Peyer's patch (tissue), 4 donors: ENCODE measurements at regions not wholly inside any gene's neighbourhood (a gene's known extent, or its start where the extent isn't known, plus 50 kb on each side); places are given as distances from the start of the nearest gene placed in this dataset.
A peak's percentile ranks its signal among the peaks of the same experiment; 100 is the strongest.

Source experiments
- DNase-seq, 3 donors: peaks; one replicate each; pipeline ENCODE4 v3.0.0-alpha.2; 2017 to 2019
- H3K27ac ChIP-seq, 4 donors: fragments of 200-600 bp; sonication (generic); one replicate each; pipeline ENCODE4 v1.5.1; 2016 to 2019
- H3K27me3 ChIP-seq, 2 donors: fragments of 200-600 bp; sonication (generic); one replicate each; pipeline ENCODE4 v1.5.1; 2019
- H3K36me3 ChIP-seq, 3 donors: fragments of 200-600 bp; sonication (generic); one replicate each; pipeline ENCODE4 v1.5.1; 2016 to 2019
- H3K4me1 ChIP-seq, 4 donors: fragments of 200-600 bp; sonication (generic); one replicate each; pipeline ENCODE4 v1.5.1; 2016 to 2019
- H3K4me3 ChIP-seq, 4 donors: fragments of 200-600 bp; sonication (generic); 1 replicate in 3 of 4; 2 replicates in 1 of 4; pipeline ENCODE4 v1.5.1; 2016 to 2019; ENCODE audit warnings: mild to moderate bottlenecking in 1 of 4
- H3K9me3 ChIP-seq, 4 donors: fragments of 200-600 bp; sonication (generic); one replicate each; pipeline ENCODE4 v1.5.1; 2016 to 2019; ENCODE audit warnings: mild to moderate bottlenecking in 1 of 4
- CTCF ChIP-seq, 6 experiments: fragments of 450-650 bp in 4 of 6; fragments of 200-600 bp in 2 of 6; sonication (generic) in 1 of 6; IDR thresholded peaks; one replicate each; pipeline ENCODE4 v1.5.1; 2017 to 2019; ENCODE audit warnings: antibody characterized with exemption in 6 of 6, mild to moderate bottlenecking in 3 of 6, moderate library complexity in 1 of 6
- POLR2A ChIP-seq, 2 donors: fragments of 450-650 bp; IDR thresholded peaks; one replicate each; pipeline ENCODE4 v1.5.1; 2017; ENCODE audit warnings: antibody characterized with exemption in 2 of 2, mild to moderate bottlenecking in 2 of 2, moderate library complexity in 2 of 2

GRCh38 chr4:130675266-130675665 lies 1579.3 kb downstream of the C4orf33 start:
- Histone ChIP-seq H3K4me3 (no peak overlapping the region), H3K4me1 (no peaks in the 10 kb centered on the region), H3K27ac (no peak overlapping the region), H3K27me3 (no peaks in the 10 kb centered on the region), H3K36me3 (no peaks in the 10 kb centered on the region), H3K9me3 (no peaks in the 10 kb centered on the region)
- TF ChIP-seq POLR2A (IDR thresholded peaks at IDR 0.05) = no peak
- TF ChIP-seq CTCF (IDR thresholded peaks at IDR 0.05) = no peak
- no peak for DNase-seq

GRCh38 chr4:130689181-130689580 lies 1593.2 kb downstream of the C4orf33 start:
- no peak overlapping the region for H3K4me3 ChIP-seq
- no peaks in the 10 kb centered on the region for H3K4me1 ChIP-seq
- no peaks in the 10 kb centered on the region for H3K9me3 ChIP-seq
- TF ChIP-seq POLR2A (IDR thresholded peaks at IDR 0.05) (no peak), CTCF (IDR thresholded peaks at IDR 0.05) (no peak)
- no peak for DNase-seq
- no peaks in the 10 kb centered on the region for H3K36me3 ChIP-seq
- no peaks in the 10 kb centered on the region for H3K27me3 ChIP-seq
- no peak overlapping the region for H3K27ac ChIP-seq

- H3K27ac ChIP-seq = no peak overlapping the region
- H3K36me3 ChIP-seq = no peaks in the 10 kb centered on the region
- H3K4me3 ChIP-seq = no peak overlapping the region
- H3K9me3 ChIP-seq = no peaks in the 10 kb centered on the region
- no peak for DNase-seq
- no peaks in the 10 kb centered on the region for H3K27me3 ChIP-seq
- TF ChIP-seq POLR2A (IDR thresholded peaks at IDR 0.05) (no peak), CTCF (IDR thresholded peaks at IDR 0.05) (no peak)
- no peaks in the 10 kb centered on the region for H3K4me1 ChIP-seq
These were observed 1602.3 kb downstream of the C4orf33 start for GRCh38 chr4:130698251-130698650.

- TF ChIP-seq POLR2A (IDR thresholded peaks at IDR 0.05) (no peak), CTCF (IDR thresholded peaks at IDR 0.05) (no peak)
- Histone ChIP-seq H3K36me3 (no peaks in the 10 kb centered on the region), H3K4me3 (no peak overlapping the region), H3K9me3 (no peaks in the 10 kb centered on the region), H3K4me1 (no peaks in the 10 kb centered on the region), H3K27ac (no peak overlapping the region), H3K27me3 (no peaks in the 10 kb centered on the region)
- DNase-seq = no peak
These were observed 1603.1 kb downstream of the C4orf33 start for GRCh38 chr4:130699004-130699403.

- no peaks in the 10 kb centered on the region for H3K9me3 ChIP-seq
- no peaks in the 10 kb centered on the region for H3K27me3 ChIP-seq
- H3K4me1 ChIP-seq = no peaks in the 10 kb centered on the region
- no peaks in the 10 kb centered on the region for H3K36me3 ChIP-seq
- no peak for DNase-seq
- no peak overlapping the region for H3K27ac ChIP-seq
- TF ChIP-seq CTCF (IDR thresholded peaks at IDR 0.05) (no peak), POLR2A (IDR thresholded peaks at IDR 0.05) (no peak)
- no peak overlapping the region for H3K4me3 ChIP-seq
These were observed 1607.4 kb downstream of the C4orf33 start for GRCh38 chr4:130703211-130703935.

GRCh38 chr4:130705023-130705422 lies 1609.1 kb downstream of the C4orf33 start:
- Histone ChIP-seq H3K4me3 (no peak overlapping the region), H3K36me3 (no peaks in the 10 kb centered on the region), H3K4me1 (no peaks in the 10 kb centered on the region), H3K9me3 (no peaks in the 10 kb centered on the region), H3K27me3 (no peaks in the 10 kb centered on the region), H3K27ac (no peak overlapping the region)
- TF ChIP-seq POLR2A (IDR thresholded peaks at IDR 0.05) (no peak), CTCF (IDR thresholded peaks at IDR 0.05) (peak in 1 of 6 experiments; percentile 16)
- DNase-seq = no peak
